ENCODE measurements at regions not wholly inside any gene's neighbourhood (a gene's known extent, or its start where the extent isn't known, plus 50 kb on each side); places are given as distances from the start of the nearest gene placed in this dataset.

GRCh38 chr1:217965156-217965786 lies 319.8 kb upstream of the RRP15 start:
- Histone ChIP-seq H3K79me2 (ENCODE audit: control insufficient read depth, insufficient read depth, low read length) (no peaks in the 10 kb centered on the region), H4K20me1 (replicated peaks; ENCODE audit: control insufficient read depth, insufficient read depth, low read length) (no peaks in the 10 kb centered on the region), H3K9me1 (ENCODE audit: control insufficient read depth, insufficient read depth, low read length) (no peaks in the 10 kb centered on the region), H2AFZ (ENCODE audit: low read depth, low read length) (no peak overlapping the region), H3K9me3 (replicated peaks; ENCODE audit: control insufficient read depth, insufficient read depth, low read depth, low read length) (no peaks in the 10 kb centered on the region; the same call in 1 of the 2 replicates), H3K4me3 (no peak overlapping the region), H3K9ac (ENCODE audit: insufficient read depth in 1 of 2, low read depth in 2 of 2, low read length in 2 of 2) (no peak overlapping the region), H3K36me3 (ENCODE audit: control insufficient read depth, insufficient read depth, low read length) (no peaks in the 10 kb centered on the region), H3K4me1 (replicated peaks in 1 of 2; ENCODE audit: control insufficient read depth in 2 of 2, insufficient read depth in 2 of 2, low read length in 2 of 2) (no peaks in the 10 kb centered on the region), H3K4me2 (ENCODE audit: insufficient read depth, low read length) (no peak overlapping the region), H3K27me3 (ENCODE audit: control insufficient read depth in 2 of 2, insufficient read depth in 2 of 2, low read length in 2 of 2) (no peaks in the 10 kb centered on the region), H3K27ac (ENCODE audit: extremely low read depth, low read depth, low read length) (no peak overlapping the region)
- BruUV-seq (replicated peaks) = no TSS peak
- DNase-seq (ENCODE audit: extremely low read depth in 1 of 4, low spot score in 3 of 4) (no peak), FAIRE-seq (no peak), ATAC-seq (no peak)
- WGBS (ENCODE audit: insufficient coverage, low coverage, missing lambda C conversion rate) = 1% methylated on average over 8 of the region's 8 CpGs
- TF ChIP-seq RB1 (IDR thresholded peaks at IDR 0.05; ENCODE audit: low read depth) (no peak), SAP30 (IDR thresholded peaks at IDR 0.05; ENCODE audit: borderline replicate concordance, insufficient read depth, low read depth, low read length, poor library complexity, severe bottlenecking) (no peak), PCBP1 (IDR thresholded peaks at IDR 0.05; ENCODE audit: low read depth, low read length, poor library complexity, severe bottlenecking) (no peak), XRCC5 (IDR thresholded peaks at IDR 0.05; ENCODE audit: low read depth, low read length) (no peak), ZFPM2 (CRISPR knock-in tag; IDR thresholded peaks at IDR 0.05) (no peak), ID3 (CRISPR knock-in tag; IDR thresholded peaks at IDR 0.05) (no peak), ID3 (tag; IDR thresholded peaks at IDR 0.05) (no peak), ZNF316 (IDR thresholded peaks at IDR 0.05) (no peak), TEAD4 (IDR thresholded peaks at IDR 0.05; ENCODE audit: low read length) (no peak), TEAD4 (CRISPR knock-in tag; IDR thresholded peaks at IDR 0.05; ENCODE audit: borderline replicate concordance) (no peak), ZNF324 (CRISPR knock-in tag; IDR thresholded peaks at IDR 0.05) (no peak), POLR3G (IDR thresholded peaks at IDR 0.05; ENCODE audit: extremely low read depth, insufficient read length, insufficient replicate concordance) (no peak), YBX1 (IDR thresholded peaks at IDR 0.05) (no peak), GMEB1 (CRISPR knock-in tag; IDR thresholded peaks at IDR 0.05) (no peak), BRF2 (IDR thresholded peaks at IDR 0.05; ENCODE audit: borderline replicate concordance, insufficient read depth, insufficient read length) (no peak), SLC30A9 (CRISPR knock-in tag; IDR thresholded peaks at IDR 0.05) (no peak), JUNB (CRISPR knock-in tag; conservative IDR thresholded peaks at IDR 0.05) (no peak), ZNF77 (CRISPR knock-in tag; IDR thresholded peaks at IDR 0.05) (no peak), PHTF2 (CRISPR knock-in tag; IDR thresholded peaks at IDR 0.05) (no peak), CAMTA2 (CRISPR knock-in tag; conservative IDR thresholded peaks at IDR 0.05) (no peak)
- intact Hi-C loops (cut with micrococcal nuclease) (no loop called here), in situ Hi-C loops (cut with MboI) (no loop called here)
- ChIA-PET CTCF (ENCODE audit: low intra/inter-chr PET ratio) (no interaction called here), POLR2A (no interaction called here)

All from K562 (cell line).